ENCODE measurements at regions not wholly inside any gene's neighbourhood (a gene's known extent, or its start where the extent isn't known, plus 50 kb on each side); places are given as distances from the start of the nearest gene placed in this dataset.

DNA sequence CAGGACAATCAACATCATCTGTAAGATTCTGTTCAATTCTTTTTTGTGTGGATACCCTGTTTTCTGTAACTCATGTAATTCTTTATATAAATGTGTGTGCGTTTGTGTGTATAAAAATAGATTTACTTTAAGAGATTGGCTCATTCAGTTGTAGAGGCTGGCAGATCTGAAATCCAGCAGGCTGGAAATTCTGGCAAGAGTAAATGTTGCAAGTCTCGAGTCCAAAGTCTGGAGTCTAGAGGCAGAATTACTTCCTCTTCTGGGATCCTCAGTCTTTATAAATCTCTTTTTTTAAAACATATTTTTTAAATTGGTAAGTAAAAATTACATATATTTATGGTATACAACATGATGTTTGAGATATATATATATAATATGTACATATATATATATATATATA is 202.1 kb upstream of the TMEM161B start:
- TF ChIP-seq CREB1 (CRISPR knock-in tag; IDR thresholded peaks at IDR 0.05; ENCODE audit: low read depth) (no peak), POLR2AphosphoS5 (IDR thresholded peaks at IDR 0.05; ENCODE audit: low read depth) (no peak), EZH2phosphoT487 (IDR thresholded peaks at IDR 0.05; ENCODE audit: unreplicated experiment) (no peak), EZH2 (IDR thresholded peaks at IDR 0.05; ENCODE audit: low read depth, unreplicated experiment) (no peak), NANOG (IDR thresholded peaks at IDR 0.05; ENCODE audit: borderline replicate concordance) (no peak), JUNB (IDR thresholded peaks at IDR 0.05; ENCODE audit: unreplicated experiment) (no peak), STAT1 (IDR thresholded peaks at IDR 0.05; ENCODE audit: unreplicated experiment) (no peak), ZNF114 (CRISPR knock-in tag; IDR thresholded peaks at IDR 0.05) (no peak)
- TF ChIP-seq, protein P1, sequence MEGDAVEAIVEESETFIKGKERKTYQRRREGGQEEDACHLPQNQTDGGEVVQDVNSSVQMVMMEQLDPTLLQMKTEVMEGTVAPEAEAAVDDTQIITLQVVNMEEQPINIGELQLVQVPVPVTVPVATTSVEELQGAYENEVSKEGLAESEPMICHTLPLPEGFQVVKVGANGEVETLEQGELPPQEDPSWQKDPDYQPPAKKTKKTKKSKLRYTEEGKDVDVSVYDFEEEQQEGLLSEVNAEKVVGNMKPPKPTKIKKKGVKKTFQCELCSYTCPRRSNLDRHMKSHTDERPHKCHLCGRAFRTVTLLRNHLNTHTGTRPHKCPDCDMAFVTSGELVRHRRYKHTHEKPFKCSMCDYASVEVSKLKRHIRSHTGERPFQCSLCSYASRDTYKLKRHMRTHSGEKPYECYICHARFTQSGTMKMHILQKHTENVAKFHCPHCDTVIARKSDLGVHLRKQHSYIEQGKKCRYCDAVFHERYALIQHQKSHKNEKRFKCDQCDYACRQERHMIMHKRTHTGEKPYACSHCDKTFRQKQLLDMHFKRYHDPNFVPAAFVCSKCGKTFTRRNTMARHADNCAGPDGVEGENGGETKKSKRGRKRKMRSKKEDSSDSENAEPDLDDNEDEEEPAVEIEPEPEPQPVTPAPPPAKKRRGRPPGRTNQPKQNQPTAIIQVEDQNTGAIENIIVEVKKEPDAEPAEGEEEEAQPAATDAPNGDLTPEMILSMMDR (conservative IDR thresholded peaks at IDR 0.05; ENCODE audit: low read depth in 2 of 2) = no peak
- TF ChIP-seq, protein P2, sequence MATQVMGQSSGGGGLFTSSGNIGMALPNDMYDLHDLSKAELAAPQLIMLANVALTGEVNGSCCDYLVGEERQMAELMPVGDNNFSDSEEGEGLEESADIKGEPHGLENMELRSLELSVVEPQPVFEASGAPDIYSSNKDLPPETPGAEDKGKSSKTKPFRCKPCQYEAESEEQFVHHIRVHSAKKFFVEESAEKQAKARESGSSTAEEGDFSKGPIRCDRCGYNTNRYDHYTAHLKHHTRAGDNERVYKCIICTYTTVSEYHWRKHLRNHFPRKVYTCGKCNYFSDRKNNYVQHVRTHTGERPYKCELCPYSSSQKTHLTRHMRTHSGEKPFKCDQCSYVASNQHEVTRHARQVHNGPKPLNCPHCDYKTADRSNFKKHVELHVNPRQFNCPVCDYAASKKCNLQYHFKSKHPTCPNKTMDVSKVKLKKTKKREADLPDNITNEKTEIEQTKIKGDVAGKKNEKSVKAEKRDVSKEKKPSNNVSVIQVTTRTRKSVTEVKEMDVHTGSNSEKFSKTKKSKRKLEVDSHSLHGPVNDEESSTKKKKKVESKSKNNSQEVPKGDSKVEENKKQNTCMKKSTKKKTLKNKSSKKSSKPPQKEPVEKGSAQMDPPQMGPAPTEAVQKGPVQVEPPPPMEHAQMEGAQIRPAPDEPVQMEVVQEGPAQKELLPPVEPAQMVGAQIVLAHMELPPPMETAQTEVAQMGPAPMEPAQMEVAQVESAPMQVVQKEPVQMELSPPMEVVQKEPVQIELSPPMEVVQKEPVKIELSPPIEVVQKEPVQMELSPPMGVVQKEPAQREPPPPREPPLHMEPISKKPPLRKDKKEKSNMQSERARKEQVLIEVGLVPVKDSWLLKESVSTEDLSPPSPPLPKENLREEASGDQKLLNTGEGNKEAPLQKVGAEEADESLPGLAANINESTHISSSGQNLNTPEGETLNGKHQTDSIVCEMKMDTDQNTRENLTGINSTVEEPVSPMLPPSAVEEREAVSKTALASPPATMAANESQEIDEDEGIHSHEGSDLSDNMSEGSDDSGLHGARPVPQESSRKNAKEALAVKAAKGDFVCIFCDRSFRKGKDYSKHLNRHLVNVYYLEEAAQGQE (IDR thresholded peaks at IDR 0.05; ENCODE audit: unreplicated experiment) = no peak
- TF ChIP-seq, protein P3, sequence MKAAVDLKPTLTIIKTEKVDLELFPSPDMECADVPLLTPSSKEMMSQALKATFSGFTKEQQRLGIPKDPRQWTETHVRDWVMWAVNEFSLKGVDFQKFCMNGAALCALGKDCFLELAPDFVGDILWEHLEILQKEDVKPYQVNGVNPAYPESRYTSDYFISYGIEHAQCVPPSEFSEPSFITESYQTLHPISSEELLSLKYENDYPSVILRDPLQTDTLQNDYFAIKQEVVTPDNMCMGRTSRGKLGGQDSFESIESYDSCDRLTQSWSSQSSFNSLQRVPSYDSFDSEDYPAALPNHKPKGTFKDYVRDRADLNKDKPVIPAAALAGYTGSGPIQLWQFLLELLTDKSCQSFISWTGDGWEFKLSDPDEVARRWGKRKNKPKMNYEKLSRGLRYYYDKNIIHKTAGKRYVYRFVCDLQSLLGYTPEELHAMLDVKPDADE (IDR thresholded peaks at IDR 0.05) = no peak

All from GM23338 (cell line).